NCI-H2171 treated with DMSO at 0.1 percent for 48 hours (cell line): ENCODE measurements at regions not wholly inside any gene's neighbourhood (a gene's known extent, or its start where the extent isn't known, plus 50 kb on each side); places are given as distances from the start of the nearest gene placed in this dataset.

Source experiments
- DNase-seq: peaks from one replicate; lab custom pipeline; 2025; lab: John Stamatoyannopoulos, UW

DNA sequence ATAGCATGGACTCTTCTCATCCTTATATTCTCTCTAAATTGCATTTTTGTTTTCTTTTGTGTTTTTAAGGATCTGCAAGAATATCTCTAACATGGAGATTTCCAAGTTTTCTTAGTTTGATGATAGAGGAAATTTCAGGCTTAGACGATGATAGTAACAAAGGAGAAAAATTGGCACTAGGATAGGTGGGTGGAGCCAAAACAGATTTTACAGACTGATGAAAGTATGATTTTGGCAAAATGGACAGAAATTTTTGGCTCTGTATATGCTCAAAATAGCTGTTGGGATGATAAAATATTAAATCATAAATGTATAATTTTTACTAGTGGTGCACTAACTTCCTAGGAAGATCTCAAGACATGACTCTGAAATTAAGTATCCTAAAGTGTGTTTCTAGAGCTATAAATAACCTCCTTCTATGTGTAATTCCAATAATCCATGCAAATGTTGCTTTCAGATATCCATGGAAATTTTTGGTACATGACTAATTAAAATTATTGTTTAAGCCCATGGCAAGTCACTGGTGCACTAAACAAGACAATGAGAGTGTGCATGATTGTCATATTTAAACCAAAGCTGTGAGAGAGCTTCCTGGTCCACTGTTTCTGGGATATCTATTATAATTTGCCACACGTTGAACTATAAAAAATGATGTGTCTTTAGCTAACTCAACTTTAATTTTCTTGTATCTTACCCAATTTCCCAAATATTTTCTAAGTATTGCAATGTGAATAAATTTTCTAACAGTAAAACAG, 55.8 kb upstream of the NBEA start:
- no peak for DNase-seq

DNA sequence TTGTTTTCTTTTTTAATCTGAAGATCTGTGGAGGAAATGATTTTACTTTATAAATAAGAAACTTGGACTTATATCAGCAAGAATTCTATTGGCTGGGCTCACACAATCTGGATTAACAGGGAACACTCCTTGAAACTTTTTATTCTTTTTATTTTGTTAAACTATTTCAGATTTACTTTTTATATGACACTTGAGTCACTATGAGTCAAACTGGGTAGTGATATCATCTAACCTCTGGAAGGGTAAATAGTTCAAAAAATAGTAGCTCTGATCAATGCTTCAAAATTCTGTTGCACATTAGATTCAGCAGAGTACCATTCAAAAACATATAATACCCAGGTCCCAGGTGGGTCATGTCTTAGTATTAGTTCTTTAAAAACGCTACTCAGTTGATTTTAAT, 55.1 kb upstream of the NBEA start:
- DNase-seq = no peak
